Vagina (tissue), 2 donors: ENCODE measurements at regions not wholly inside any gene's neighbourhood (a gene's known extent, or its start where the extent isn't known, plus 50 kb on each side); places are given as distances from the start of the nearest gene placed in this dataset.
A peak's percentile ranks its signal among the peaks of the same experiment; 100 is the strongest.

ENCODE experiments used
- DNase-seq, 2 donors: peaks; one replicate each; pipeline ENCODE4 v3.0.0-alpha.2; 2017; ENCODE audit errors: extremely low spot score in 2 of 2
- H3K27ac ChIP-seq: fragments of 200-600 bp; sonication (generic); one replicate; pipeline ENCODE4 v1.5.1; 2019
- H3K27me3 ChIP-seq: fragments of 200-600 bp; sonication (generic); one replicate; pipeline ENCODE4 v1.5.1; 2019
- H3K36me3 ChIP-seq, 2 donors: fragments of 200-600 bp; sonication (generic); one replicate each; pipeline ENCODE4 v1.5.1; 2017 to 2019
- H3K4me1 ChIP-seq: fragments of 200-600 bp; sonication (generic); one replicate; pipeline ENCODE4 v1.5.1; 2019
- H3K4me3 ChIP-seq, 2 donors: fragments of 200-600 bp; sonication (generic); 1 replicate in 1 of 2; 2 replicates in 1 of 2; pipeline ENCODE4 v1.5.1; 2016 to 2019
- H3K9me3 ChIP-seq: fragments of 200-600 bp; sonication (generic); one replicate; pipeline ENCODE4 v1.5.1; 2019
- CTCF ChIP-seq, 3 experiments: fragments of 450-650 bp in 2 of 3; fragments of 200-600 bp in 1 of 3; sonication (generic) in 1 of 3; IDR thresholded peaks; one replicate each; pipeline ENCODE4 v1.5.1; 2017 to 2019; ENCODE audit warnings: antibody characterized with exemption in 3 of 3, mild to moderate bottlenecking in 2 of 3, moderate library complexity in 2 of 3
- POLR2A ChIP-seq, 2 donors: fragments of 450-650 bp; IDR thresholded peaks; one replicate each; pipeline ENCODE4 v1.6.1; 2017; ENCODE audit warnings: antibody characterized with exemption in 2 of 2, mild to moderate bottlenecking in 2 of 2, moderate library complexity in 2 of 2
- POLR2AphosphoS5 ChIP-seq, 2 donors: sonication (generic); formaldehyde crosslinking; IDR thresholded peaks; one replicate each; pipeline ENCODE4 v1.9.0; 2017; ENCODE audit warnings: antibody characterized with exemption in 2 of 2, mild to moderate bottlenecking in 2 of 2, low read depth in 1 of 2; ENCODE audit not compliant: insufficient read depth in 1 of 2
- intact Hi-C: fragments of 100-400 bp; cut with DNase I; formaldehyde crosslinking; loops from one replicate; pipeline ENCODE4 v1.15.1; 2023

- H3K4me3 ChIP-seq: no peak overlapping the region
- H3K9me3 ChIP-seq: no peaks in the 10 kb centered on the region
- no peaks in the 10 kb centered on the region for H3K4me1 ChIP-seq
- intact Hi-C loops: no loop called here
- no peaks in the 10 kb centered on the region for H3K27me3 ChIP-seq
- H3K36me3 ChIP-seq: no peaks in the 10 kb centered on the region
- H3K27ac ChIP-seq: no peak overlapping the region
- no peak for DNase-seq
- no peak for TF ChIP-seq CTCF (IDR thresholded peaks at IDR 0.05)
- no peak for TF ChIP-seq POLR2A (IDR thresholded peaks at IDR 0.05)
- TF ChIP-seq POLR2AphosphoS5 (IDR thresholded peaks at IDR 0.05; ENCODE audit: insufficient read depth in 1 of 2, low read depth in 1 of 2): no peak
Observed at GRCh38 chr6:2558098-2558680, 192.5 kb downstream of the MYLK4 start.

- TF ChIP-seq CTCF (IDR thresholded peaks at IDR 0.05) (no peak), POLR2A (IDR thresholded peaks at IDR 0.05) (no peak), POLR2AphosphoS5 (IDR thresholded peaks at IDR 0.05; ENCODE audit: insufficient read depth in 1 of 2, low read depth in 1 of 2) (no peak)
- Histone ChIP-seq H3K4me3 (no peak overlapping the region), H3K36me3 (no peaks in the 10 kb centered on the region), H3K4me1 (no peaks in the 10 kb centered on the region), H3K9me3 (no peaks in the 10 kb centered on the region), H3K27ac (no peak overlapping the region), H3K27me3 (no peaks in the 10 kb centered on the region)
- intact Hi-C loops: no loop called here
- DNase-seq: peak in 1 of 2 donors; percentile 69
Observed at GRCh38 chr6:2557181-2557720, 193.5 kb downstream of the MYLK4 start.

GRCh38 chr6:2556761-2557160 is 194.0 kb downstream of the MYLK4 start:
- Histone ChIP-seq H3K4me1 (no peaks in the 10 kb centered on the region), H3K9me3 (no peaks in the 10 kb centered on the region), H3K4me3 (no peak overlapping the region), H3K27ac (no peak overlapping the region), H3K27me3 (no peaks in the 10 kb centered on the region), H3K36me3 (no peaks in the 10 kb centered on the region)
- peak in 1 of 2 donors; percentile 75 for DNase-seq
- intact Hi-C loops: no loop called here
- no peak for TF ChIP-seq CTCF (IDR thresholded peaks at IDR 0.05)
- TF ChIP-seq POLR2A (IDR thresholded peaks at IDR 0.05): no peak
- TF ChIP-seq POLR2AphosphoS5 (IDR thresholded peaks at IDR 0.05; ENCODE audit: insufficient read depth in 1 of 2, low read depth in 1 of 2): no peak

- Histone ChIP-seq H3K36me3 (no peaks in the 10 kb centered on the region), H3K4me1 (no peaks in the 10 kb centered on the region), H3K27ac (no peak overlapping the region), H3K9me3 (no peaks in the 10 kb centered on the region), H3K4me3 (no peak overlapping the region), H3K27me3 (no peaks in the 10 kb centered on the region)
- no peak for DNase-seq
- TF ChIP-seq POLR2AphosphoS5 (IDR thresholded peaks at IDR 0.05; ENCODE audit: insufficient read depth in 1 of 2, low read depth in 1 of 2): no peak
- TF ChIP-seq CTCF (IDR thresholded peaks at IDR 0.05): no peak
- intact Hi-C loops: no loop called here
Observed at GRCh38 chr6:2554651-2555260, 196.0 kb downstream of the MYLK4 start.

GRCh38 chr6:2552526-2553154 is 198.1 kb downstream of the MYLK4 start:
- Histone ChIP-seq H3K4me3 (no peak overlapping the region), H3K27ac (no peak overlapping the region), H3K4me1 (no peaks in the 10 kb centered on the region), H3K9me3 (no peaks in the 10 kb centered on the region), H3K36me3 (no peaks in the 10 kb centered on the region), H3K27me3 (no peaks in the 10 kb centered on the region)
- TF ChIP-seq POLR2AphosphoS5 (IDR thresholded peaks at IDR 0.05; ENCODE audit: insufficient read depth in 1 of 2, low read depth in 1 of 2) (no peak), CTCF (IDR thresholded peaks at IDR 0.05) (no peak), POLR2A (IDR thresholded peaks at IDR 0.05) (no peak)
- no peak for DNase-seq
- intact Hi-C loops: no loop called here
